Tibial nerve (tissue), 4 donors: ENCODE measurements at regions not wholly inside any gene's neighbourhood (a gene's known extent, or its start where the extent isn't known, plus 50 kb on each side); places are given as distances from the start of the nearest gene placed in this dataset.

Source experiments
- DNase-seq, 2 donors: peaks; one replicate each; pipeline ENCODE4 v3.0.0-alpha.2; 2019; ENCODE audit warnings: low spot score in 2 of 2
- H3K27ac ChIP-seq, 4 donors: fragments of 200-600 bp; sonication (generic) in 3 of 4; one replicate each; pipeline ENCODE4 v1.5.1; 2017 to 2019; ENCODE audit warnings: mild to moderate bottlenecking in 1 of 4
- H3K27me3 ChIP-seq, 2 donors: fragments of 200-600 bp; sonication (generic) in 1 of 2; one replicate each; pipeline versions ENCODE4 v1.5.1 to v1.6.0; 2017 to 2019
- H3K36me3 ChIP-seq, 3 donors: fragments of 200-600 bp; sonication (generic); one replicate each; pipeline ENCODE4 v1.5.1; 2018 to 2019
- H3K4me1 ChIP-seq, 4 donors: fragments of 200-600 bp; sonication (generic) in 3 of 4; one replicate each; pipeline ENCODE4 v1.5.1; 2017 to 2019
- H3K4me3 ChIP-seq, 4 donors: fragments of 200-600 bp; sonication (generic) in 3 of 4; one replicate each; pipeline ENCODE4 v1.5.1; 2017 to 2019; ENCODE audit warnings: mild to moderate bottlenecking in 1 of 4, moderate library complexity in 1 of 4
- H3K9me3 ChIP-seq, 4 donors: fragments of 200-600 bp; sonication (generic) in 3 of 4; one replicate each; pipeline ENCODE4 v1.5.1; 2017 to 2019
- CTCF ChIP-seq, 5 experiments: fragments of 200-600 bp in 3 of 5; fragments of 450-650 bp in 2 of 5; sonication (generic) in 3 of 5; IDR thresholded peaks; one replicate each; pipeline ENCODE4 v1.5.1; 2016 to 2019; ENCODE audit warnings: antibody characterized with exemption in 5 of 5, mild to moderate bottlenecking in 3 of 5, moderate library complexity in 2 of 5
- EP300 ChIP-seq, 2 donors: sonication (generic); formaldehyde crosslinking; IDR thresholded peaks; one replicate each; pipeline ENCODE4 v1.6.1; 2017; ENCODE audit warnings: antibody characterized with exemption in 2 of 2, mild to moderate bottlenecking in 1 of 2
- POLR2A ChIP-seq, 2 donors: fragments of 450-650 bp; IDR thresholded peaks; one replicate each; pipeline ENCODE4 v1.6.1; 2017; ENCODE audit warnings: antibody characterized with exemption in 2 of 2, mild to moderate bottlenecking in 2 of 2, moderate library complexity in 2 of 2
- WGBS, 2 donors: methylation state at CpG; one replicate each; pipeline ENCODE4 v1.1.5; 2018; 5-methylcytosine and 5-hydroxymethylcytosine counted together

- DNase-seq = no peak
- no peaks in the 10 kb centered on the region for H3K27me3 ChIP-seq
- no peaks in the 10 kb centered on the region for H3K36me3 ChIP-seq
- no peak overlapping the region for H3K4me3 ChIP-seq
- H3K27ac ChIP-seq = no peak overlapping the region
- no peaks in the 10 kb centered on the region for H3K4me1 ChIP-seq
- 87 to 93% methylated on average over 3 of the region's 3 CpGs for WGBS, 2 donors
- TF ChIP-seq EP300 (IDR thresholded peaks at IDR 0.05) (no peak), CTCF (IDR thresholded peaks at IDR 0.05) (no peak), POLR2A (IDR thresholded peaks at IDR 0.05) (no peak)
- H3K9me3 ChIP-seq = no peaks in the 10 kb centered on the region
These were observed 414.4 kb upstream of the CDH7 start for GRCh38 chr18:65336411-65336810.

- TF ChIP-seq EP300 (IDR thresholded peaks at IDR 0.05) (no peak), CTCF (IDR thresholded peaks at IDR 0.05) (no peak), POLR2A (IDR thresholded peaks at IDR 0.05) (no peak)
These were observed 421.8 kb upstream of the CDH7 start for GRCh38 chr18:65329010-65329409.

DNA sequence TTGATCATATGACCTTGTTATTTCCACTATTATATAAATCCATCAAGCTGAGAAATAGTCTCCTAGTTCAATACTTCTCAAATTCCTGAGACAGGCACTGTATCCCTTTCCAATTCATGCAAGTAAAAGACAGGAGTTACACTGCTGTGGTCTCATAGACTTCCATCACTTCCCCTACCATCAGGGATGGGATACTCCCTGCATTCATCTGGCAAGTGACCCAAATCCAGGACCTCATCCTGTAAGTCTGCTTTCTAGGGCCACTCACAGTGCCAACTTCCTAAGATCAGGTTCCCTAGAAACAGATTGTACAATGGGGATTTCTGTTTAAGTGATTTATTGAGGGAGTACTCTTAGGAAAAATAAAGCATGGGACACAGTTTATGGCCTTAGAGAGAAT is 424.0 kb upstream of the CDH7 start:
- no peak for DNase-seq
- no peak overlapping the region for H3K4me3 ChIP-seq
- no peaks in the 10 kb centered on the region for H3K27me3 ChIP-seq
- no peak for TF ChIP-seq CTCF (IDR thresholded peaks at IDR 0.05)
- no peak for TF ChIP-seq EP300 (IDR thresholded peaks at IDR 0.05)
- no peak for TF ChIP-seq POLR2A (IDR thresholded peaks at IDR 0.05)
- no peaks in the 10 kb centered on the region for H3K9me3 ChIP-seq
- no peaks in the 10 kb centered on the region for H3K36me3 ChIP-seq
- H3K27ac ChIP-seq = no peak overlapping the region
- no peaks in the 10 kb centered on the region for H3K4me1 ChIP-seq

More at GRCh38 chr18:65329010-65329409, 421.8 kb upstream of the CDH7 start:
- DNase-seq = no peak
- Histone ChIP-seq H3K4me3 (no peak overlapping the region), H3K4me1 (no peaks in the 10 kb centered on the region), H3K9me3 (no peaks in the 10 kb centered on the region), H3K36me3 (no peaks in the 10 kb centered on the region), H3K27ac (no peak overlapping the region), H3K27me3 (no peaks in the 10 kb centered on the region)
- 60 to 79% methylated on average over 2 of the region's 2 CpGs for WGBS, 2 donors

- WGBS, 2 donors = 43 to 66% methylated on average over 3 of the region's 3 CpGs
- H3K36me3 ChIP-seq = no peaks in the 10 kb centered on the region
These were observed 427.9 kb upstream of the CDH7 start for GRCh38 chr18:65322895-65323294.

GRCh38 chr18:65298422-65298821 is 452.4 kb upstream of the CDH7 start:
- no peak for DNase-seq
- 84% methylated on average over 4 of the region's 4 CpGs for WGBS, 2 donors

More at GRCh38 chr18:65322895-65323294, 427.9 kb upstream of the CDH7 start:
- no peaks in the 10 kb centered on the region for H3K4me1 ChIP-seq
- H3K27ac ChIP-seq = no peak overlapping the region
- no peak for DNase-seq
- H3K9me3 ChIP-seq = no peaks in the 10 kb centered on the region
- TF ChIP-seq POLR2A (IDR thresholded peaks at IDR 0.05) (no peak), EP300 (IDR thresholded peaks at IDR 0.05) (no peak), CTCF (IDR thresholded peaks at IDR 0.05) (no peak)
- H3K4me3 ChIP-seq = no peak overlapping the region
- no peaks in the 10 kb centered on the region for H3K27me3 ChIP-seq

More at GRCh38 chr18:65298422-65298821, 452.4 kb upstream of the CDH7 start:
- no peak overlapping the region for H3K4me3 ChIP-seq
- H3K4me1 ChIP-seq = no peaks in the 10 kb centered on the region
- TF ChIP-seq EP300 (IDR thresholded peaks at IDR 0.05) (no peak), CTCF (IDR thresholded peaks at IDR 0.05) (no peak), POLR2A (IDR thresholded peaks at IDR 0.05) (no peak)
- H3K9me3 ChIP-seq = no peaks in the 10 kb centered on the region
- no peaks in the 10 kb centered on the region for H3K36me3 ChIP-seq
- H3K27ac ChIP-seq = no peak overlapping the region
- no peaks in the 10 kb centered on the region for H3K27me3 ChIP-seq
